Ecto neural progenitor cell (in vitro differentiated cells): ENCODE measurements at regions not wholly inside any gene's neighbourhood (a gene's known extent, or its start where the extent isn't known, plus 50 kb on each side); places are given as distances from the start of the nearest gene placed in this dataset.

Experiments
- DNase-seq: peaks from one replicate; pipeline ENCODE4 v3.0.0-alpha.2; 2018; ENCODE audit warnings: low spot score

DNA sequence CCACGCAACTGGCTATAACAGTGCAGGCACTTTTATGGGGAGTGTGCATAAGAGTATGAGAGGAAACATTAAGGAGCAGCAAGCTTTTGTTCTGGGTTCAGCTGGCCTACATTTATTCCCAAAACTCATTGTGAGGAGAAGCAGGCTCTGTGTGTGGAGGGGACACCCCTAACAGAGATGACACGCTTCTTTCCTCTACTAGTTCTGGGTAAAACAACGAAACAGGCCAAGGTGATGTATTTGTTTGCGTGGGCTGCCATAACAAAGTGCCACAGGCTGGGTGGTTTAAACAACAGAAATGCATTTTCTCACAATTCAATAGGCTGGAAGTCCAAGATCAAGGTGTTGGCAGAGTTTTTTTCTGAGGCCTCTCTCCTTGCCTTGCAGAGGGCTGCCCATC is 488.6 kb downstream of the MID1IP1 start:
- no peak for DNase-seq

DNA sequence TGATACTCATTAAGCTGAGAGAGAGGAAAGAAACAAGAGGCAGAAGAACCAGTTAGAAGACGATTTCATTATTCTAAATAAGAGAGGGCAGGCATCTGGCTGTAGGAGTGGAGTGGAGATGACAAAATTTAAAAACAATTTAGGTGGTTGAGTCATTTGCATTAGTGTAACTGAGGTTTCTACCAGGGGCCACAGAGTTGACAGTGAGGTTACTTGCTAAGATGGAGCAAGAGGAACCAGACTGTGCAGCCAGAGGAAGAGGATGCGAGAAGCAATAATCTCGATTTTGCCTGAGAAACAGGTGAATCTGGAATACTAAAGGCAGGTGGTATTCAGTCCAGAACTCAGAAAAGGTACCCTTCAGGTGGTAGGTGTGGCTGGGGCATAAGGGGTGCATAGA is 491.9 kb downstream of the MID1IP1 start:
- no peak for DNase-seq

DNA sequence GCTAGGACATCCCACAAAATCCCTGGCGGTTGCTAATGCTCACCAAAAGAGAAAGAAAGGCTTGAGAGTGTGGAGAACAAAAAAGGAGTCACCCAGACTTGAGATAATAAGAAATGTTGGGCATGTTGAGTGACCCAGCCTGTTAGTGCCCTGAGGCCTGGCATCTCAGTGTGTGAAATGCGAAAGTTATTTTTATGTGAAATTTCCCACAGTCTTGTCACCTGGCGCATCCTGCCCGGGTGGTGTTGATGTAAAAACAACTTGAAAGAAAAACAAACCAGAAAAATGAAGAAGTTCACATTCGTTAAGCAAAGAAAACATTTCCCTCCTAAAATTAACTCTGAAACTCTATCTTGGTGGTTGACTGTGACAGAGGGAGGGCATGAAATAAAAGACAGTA is 495.2 kb downstream of the MID1IP1 start:
- DNase-seq, result no peak

DNA sequence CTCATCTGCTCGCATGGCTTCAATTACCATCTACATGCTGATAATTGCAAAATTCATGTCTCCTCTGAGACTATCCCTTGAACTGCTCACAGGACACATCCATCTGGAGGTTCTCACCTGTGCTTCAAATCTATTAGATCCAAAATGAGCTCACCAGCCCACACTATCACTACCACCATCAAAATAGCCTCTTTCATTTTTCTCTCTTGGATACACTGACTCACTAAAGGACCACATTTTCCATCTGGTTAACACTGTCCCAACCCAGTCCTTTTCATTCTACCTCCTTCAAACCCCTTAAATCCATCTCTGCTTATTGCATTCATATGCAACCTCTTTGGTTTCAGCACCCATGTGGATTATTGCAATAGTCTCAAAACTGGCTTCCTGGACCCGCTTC is 497.6 kb downstream of the MID1IP1 start:
- DNase-seq, result no peak

DNA sequence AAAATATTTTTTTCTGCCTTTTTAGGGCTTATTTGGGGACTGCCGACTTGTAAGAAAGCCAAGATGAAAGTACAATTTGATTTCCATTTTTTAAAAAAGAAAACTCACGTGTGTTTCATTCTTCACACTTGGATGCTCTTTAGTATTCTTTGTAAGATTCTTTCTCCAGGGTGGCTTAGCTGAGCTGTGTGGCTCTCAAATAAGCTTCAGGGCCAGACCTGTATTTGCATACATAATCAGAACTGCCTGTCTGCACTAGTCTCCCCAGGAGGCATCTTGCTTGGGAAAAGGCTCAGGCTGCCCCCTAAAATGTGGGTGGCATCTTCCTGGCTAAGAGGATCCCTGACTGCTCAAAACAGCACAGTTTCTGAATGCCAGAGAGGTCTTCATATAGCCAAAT is 498.4 kb downstream of the MID1IP1 start:
- no peak for DNase-seq

DNA sequence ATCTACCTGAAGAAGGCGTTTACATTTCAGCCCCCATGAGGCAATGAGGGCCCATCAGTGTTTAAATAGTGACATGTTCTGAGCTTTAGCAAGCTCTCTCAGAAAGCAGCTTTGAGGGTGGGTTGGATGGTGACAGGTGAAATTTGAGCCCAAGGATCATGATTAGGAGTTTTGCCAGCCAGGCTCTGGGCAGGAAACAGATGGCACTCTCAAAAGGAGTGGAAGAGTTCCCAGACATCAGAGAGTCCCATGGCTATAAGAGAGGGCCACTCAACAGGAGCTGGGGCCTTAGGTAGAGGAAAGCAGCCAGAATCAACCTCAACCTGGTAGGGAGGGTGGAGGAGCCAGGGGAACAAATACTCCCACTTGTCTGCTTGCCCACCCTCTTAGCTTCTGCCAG is 499.8 kb downstream of the MID1IP1 start:
- DNase-seq, result peak; percentile 6

DNA sequence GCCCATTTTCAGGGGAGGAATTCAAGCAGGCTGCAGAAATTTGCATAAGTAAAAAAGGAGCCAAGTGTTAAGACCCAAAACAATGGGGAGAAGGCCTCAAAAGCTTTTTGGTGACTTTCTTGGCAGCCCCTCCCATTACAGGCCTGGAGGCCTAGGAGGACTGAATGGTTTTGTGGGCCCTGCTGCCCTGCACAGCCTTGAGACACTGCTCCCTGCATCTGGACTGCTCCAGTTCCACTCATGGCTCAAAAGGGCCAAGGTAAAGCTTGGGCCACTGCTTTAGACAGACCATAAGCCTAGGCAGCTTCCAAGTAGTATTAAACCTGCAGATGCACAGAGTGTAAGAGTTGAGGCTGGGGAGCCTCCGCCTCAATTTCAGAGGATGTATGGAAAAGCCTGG is 501.6 kb downstream of the MID1IP1 start:
- DNase-seq, result no peak

DNA sequence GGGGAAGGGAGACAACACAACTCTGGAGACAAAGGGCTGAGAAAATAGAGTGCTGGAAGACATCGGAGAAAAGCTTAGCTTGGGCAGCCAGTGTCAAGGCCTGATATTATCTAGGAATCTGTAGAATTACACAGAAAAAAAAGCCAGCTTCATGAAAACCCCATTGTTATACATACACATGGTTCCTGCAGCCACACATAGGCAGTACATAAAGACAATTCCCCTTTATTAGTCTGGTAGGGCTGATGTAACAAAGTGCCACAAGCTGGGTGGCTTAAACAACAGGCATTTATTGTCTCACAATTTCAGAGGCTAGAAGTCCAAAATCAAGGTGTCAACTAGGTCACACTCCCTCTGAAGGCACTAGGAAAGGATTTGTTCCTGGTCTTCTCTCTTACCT is 503.5 kb downstream of the MID1IP1 start:
- no peak for DNase-seq

DNA sequence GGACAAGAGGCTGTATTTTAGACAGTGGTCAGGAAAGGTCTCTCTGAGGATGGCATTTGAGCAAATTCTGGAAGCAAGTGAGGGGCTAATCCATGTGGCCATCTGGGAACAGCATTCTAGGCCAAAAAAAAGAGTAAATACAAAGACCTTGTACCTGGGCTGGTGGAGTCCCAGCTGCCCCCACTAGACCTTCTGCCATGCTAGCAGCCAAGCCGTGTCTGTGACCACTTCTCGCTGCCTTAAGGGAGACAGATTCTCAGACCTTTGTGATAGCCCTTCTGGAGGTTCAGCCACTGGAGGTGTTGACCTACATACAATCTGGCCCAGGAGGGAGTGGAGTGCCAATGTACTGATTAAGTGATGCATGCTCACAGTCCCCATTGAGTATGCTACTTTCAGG is 506.2 kb downstream of the MID1IP1 start:
- peak; percentile 13 for DNase-seq

DNA sequence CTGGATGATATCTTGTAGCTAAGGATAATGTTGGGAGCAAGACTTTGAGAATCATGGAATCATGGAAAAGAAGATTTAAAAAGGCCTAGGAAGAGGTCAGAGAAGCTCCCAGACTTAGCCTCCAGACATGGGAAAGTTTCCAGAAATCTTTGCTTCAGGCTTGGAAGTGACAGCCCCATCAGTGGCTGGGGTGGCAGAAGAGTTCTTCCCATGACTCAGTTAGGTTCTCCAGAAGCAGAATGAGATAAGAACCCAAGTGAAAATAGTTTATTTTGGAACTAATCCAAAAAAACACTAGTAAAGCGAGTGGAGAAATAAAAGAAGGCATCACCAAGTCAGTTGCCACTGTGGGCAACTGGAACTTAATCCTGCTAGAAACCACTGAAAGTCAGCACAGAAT is 506.9 kb downstream of the MID1IP1 start:
- DNase-seq, result peak; percentile 0

DNA sequence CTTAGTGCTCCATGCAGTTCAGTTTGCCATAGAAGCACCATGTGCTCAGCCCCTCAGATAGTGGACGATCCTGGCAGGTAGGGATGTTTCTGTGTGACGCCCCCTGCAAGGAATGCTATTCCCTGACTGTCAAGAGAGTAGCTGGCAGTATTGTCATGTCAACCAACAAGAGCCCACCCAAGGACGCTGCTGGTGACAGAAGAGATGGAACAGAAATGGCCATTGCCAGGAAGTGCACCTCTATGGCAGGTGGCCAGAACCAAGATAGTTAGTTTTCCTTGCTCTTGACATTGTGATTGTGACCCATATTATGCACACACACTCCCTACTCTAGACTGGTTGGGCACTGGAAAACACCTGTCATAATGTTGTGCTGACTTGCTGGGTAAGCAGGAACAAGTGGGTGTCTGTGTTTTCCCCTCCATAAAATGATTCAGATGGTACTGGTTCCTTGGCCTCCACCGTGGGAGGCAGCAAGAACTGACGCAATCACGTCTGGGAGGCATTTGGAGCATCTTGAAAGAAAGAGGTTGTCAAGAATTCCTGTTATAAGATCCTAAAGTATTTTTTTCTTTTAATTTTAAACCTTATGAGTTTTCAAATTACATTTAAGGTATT is 507.9 kb downstream of the MID1IP1 start:
- DNase-seq, result no peak

DNA sequence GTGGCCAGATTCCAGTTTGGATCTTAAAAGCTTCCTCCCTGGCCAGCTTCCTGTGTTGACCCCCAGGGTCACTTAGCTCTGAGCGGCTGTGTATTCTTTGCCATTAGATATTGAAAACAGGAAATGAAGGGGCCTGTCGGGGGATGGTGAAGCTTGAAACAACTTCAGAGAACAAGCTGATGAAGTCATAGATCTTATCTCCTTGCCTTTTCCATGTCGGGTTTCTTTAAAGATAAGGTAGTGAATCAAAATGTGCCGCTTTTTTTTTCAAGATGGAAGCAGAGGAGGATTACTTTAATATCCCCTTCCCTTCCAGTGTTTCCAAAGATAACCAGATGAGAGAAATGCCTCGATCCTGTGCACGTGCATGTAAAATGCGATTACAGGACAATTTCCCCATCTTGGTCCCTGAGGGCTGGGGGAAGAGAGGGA is 508.5 kb downstream of the MID1IP1 start:
- no peak for DNase-seq

DNA sequence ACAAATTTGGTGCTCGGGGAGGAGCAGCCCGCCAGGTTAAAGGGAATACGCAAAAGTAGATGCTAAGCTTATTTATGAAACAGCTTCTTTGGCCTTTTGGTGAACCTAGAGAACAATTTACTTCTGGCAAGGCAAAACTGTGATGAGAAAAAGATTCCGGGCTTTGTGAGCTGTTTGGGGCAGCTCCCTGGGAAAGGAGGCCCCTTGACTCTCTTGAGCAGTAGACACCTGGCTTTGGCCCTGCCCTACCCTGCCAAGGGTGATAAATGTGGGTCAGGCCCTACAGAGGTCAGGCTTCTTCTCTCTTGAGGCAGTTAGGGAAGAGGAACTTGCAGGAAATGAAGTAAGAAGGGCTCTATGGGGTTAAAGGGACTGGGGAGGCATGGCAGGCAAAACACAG is 509.6 kb downstream of the MID1IP1 start:
- no peak for DNase-seq

DNA sequence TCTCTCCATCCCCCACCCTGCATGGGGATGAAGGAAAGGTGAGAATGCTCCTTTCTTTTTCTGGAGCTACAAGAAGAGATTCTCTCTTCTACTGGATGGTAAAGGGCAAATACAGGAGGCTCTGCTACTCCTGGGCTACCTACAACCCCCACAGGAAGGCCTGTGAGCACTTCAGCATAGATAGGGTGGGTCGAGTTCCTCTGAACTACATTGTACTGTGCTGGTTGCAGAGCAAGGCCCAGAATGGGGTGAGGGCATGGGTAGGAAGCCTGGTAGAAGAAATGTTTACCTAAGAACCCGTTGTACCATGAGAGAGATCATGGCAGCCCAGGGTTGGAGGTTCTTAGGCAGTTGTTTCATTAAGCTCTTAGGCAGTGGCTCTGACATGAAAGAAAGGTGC is 510.4 kb downstream of the MID1IP1 start:
- no peak for DNase-seq

DNA sequence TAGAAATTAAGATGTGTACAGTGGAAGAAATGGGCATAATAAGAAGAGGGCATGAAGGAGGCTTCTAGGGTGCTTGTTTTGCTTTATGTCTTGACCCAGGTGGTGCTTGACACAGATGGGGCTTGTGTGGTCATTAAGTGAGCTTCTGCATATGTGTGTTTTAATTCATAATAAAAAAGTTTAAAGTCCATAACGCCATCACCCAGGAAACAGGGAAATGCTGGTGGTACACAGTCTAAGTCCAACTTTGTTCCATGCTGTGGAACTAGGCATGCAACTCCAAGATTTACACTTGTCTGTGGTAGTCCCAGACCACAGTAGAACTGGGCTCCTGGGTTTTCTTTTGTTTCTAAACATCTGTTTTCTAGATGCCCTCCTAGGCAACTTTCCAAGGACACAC is 511.9 kb downstream of the MID1IP1 start:
- no peak for DNase-seq

DNA sequence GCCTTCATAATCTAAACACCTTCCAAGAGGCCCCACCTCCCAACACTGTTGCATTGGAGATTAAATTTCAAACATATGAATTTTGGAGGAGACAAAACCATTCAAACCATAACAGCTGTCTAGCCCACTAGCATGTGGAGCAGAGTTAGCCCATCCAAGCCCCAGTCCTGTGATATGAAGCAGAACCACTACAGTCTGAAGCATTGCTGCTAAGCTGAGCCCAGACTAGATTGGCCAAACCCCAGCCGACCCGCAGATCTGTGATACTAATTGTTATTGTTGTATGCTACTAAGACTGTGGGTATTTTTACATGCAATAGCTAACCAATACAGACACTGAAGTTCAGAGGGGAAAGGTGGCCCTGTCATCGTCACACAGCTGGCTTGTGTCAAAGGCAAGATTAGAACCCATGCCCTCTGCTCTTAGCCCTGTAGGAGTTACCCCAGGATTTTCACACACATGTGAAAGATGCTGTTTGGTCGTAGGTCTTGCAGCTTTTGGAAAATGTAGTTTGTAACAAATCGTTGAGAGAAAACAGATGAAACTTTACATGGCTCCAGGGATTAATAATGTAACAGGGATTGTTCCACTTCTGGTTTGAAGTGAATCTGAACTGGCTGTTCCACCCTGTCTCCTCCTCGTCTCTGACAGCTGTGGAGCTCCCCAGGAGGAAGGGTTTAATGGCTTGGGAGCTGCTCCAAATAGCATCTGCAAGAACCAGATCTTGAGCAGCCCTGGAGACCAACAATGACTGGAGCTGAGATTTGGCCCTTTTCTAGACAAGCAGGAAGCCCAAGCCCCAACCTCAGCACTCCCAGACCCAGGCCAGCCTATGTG is 517.5 kb downstream of the MID1IP1 start:
- no peak for DNase-seq

DNA sequence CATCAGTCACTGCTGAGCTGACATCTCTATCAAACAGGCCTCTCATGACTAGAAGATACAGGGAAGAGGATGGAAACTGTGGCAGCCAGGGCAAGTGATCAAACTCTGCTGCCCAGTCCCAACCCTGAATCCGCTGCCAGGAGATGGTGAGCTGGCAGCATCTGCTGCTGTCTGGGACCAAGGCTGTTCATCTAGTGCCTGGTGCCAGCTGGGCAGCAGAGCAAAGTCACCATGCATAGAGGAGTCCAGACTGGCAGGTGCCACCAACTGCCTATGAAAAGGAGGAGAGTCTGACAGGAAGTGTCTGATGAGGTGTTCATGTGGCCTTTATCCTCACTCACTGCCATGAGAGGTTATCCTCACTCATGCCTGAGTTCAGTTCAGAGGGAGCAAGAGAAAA is 518.9 kb downstream of the MID1IP1 start:
- no peak for DNase-seq

DNA sequence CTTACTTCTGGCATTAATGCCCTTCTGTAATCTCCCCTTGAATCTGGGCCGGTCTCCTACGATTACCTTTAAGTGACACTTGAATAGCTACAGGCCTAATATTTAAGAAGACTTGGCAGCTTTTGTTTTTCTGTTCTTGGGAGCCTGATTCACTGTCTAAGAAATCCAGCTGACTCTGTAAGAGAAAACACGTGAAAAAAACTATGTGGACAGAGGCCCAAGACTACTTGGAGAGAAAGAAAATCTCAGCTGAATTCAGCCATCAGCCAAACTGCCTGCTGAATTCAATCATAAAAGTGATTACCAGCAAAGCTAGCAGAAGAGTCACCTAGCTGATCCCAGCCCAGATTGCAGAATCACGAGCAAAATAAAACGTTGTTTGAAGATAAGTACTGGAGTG is 521.2 kb downstream of the MID1IP1 start:
- no peak for DNase-seq

DNA sequence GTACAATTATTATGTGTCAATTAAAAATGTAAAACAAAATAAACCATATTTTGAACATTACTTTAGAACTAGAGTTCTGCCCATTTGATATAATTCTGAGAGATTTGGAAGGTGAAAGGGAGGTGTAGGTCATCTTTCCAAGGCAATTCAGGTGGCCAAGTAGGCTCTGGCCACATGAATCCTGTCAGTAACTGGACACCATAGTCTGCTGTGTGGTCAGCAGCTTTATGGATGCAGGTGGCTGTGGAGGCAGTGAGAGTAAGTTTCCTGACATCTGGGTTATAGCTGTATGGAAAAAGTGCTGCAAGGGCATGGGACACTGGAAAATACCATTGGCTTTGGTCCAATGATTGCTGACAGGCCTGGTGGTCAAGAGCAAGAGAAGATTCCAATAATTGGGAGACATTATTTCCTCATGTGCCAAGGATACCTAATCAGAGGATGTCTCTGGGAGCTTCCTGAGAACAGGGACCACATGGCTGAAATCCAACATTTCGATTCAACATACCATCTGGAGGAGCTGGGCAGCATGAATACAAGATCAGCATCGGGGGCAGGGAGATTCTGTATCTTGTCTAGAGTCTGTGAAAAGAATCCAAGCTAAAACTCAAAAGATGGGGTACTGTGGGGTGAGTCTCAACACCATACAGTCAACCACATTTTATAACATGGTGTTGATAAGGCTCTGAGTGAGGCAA is 523.1 kb downstream of the MID1IP1 start:
- no peak for DNase-seq

DNA sequence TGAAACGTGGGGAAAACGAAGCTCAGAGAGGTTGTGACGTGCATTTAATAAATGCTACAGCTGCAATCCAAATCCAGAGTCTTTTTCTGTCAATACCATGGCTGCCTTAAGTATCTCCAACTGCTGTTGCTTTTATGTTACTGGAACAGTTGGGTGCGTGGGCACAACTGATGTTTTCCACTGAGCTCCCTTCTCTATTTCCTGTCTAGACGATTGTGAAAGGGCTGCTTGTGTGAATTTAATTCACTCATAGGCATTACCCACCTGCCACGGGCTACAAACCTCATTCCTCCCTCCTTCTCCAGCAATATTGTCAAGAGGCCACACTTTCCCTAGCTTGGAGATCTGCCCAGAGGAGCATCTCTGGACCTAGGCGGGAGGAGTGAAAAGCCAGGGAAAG is 526.0 kb downstream of the MID1IP1 start:
- no peak for DNase-seq

DNA sequence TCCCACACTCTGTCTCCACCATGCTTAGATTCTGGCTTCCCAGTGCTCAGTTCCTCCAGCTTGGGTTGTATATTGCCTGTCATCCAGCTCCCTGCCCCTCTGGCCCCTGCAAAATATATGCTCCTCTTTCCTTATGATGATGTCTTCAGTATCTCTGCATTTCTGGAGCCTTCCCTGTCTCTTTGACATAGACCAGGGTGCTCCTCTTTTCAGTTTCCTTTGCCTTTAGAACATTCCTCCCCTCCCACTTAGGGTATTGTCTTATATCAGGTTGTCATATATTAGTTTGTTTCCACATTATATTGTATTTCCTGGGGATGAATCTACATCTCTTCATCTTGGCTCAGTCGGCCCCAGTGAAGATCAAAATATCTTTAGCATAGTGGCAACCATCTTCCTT is 526.4 kb downstream of the MID1IP1 start:
- no peak for DNase-seq

DNA sequence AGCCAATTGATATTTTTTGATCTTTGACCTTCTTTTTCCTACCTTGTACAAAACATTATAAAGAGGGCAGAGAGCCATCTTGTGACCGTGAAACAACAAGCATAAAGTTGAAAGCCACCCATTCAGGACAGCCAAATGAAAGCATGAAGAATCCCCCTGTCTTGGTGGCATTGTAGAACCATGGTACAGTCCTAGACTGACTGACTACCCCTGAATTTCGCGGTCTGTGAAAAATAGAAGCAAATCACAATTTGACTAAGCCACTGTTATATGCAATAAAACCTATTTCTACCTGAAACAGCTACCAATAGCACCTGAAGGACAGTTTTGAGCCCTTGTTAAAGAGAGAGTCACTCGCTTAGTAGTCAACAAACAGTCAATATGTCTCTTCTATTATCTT is 527.4 kb downstream of the MID1IP1 start:
- no peak for DNase-seq

DNA sequence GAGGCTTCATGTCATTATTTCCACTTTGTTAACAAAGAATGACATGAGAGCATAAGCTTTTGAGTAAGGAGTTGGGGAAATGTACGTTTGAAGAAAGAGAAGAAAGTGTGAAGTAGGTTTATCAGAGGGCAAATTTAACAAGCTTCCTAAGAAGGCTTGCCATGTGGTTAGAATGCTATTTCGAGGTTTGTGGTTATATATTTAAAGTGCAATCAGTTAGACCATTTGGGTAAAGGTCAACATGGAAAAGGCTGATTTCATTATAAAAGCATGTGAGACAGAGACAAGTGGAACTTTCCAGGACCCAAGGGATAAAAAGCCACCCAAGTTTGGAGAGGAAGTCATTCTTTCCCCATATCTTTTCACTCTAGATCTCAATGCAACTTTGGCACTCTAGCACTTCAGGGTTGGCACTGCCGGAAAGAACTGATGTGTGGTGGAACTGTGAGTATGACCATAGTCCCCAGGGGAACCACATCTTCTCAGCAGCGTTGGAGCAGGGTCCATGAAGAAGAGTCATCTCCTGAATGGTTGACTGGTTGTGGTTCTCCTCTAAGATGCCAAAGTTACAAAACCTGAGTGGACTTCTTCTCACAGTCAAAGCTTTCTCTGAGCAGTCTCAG is 529.9 kb downstream of the MID1IP1 start:
- no peak for DNase-seq
